ENCODE measurements at regions not wholly inside any gene's neighbourhood (a gene's known extent, or its start where the extent isn't known, plus 50 kb on each side); places are given as distances from the start of the nearest gene placed in this dataset.

DNA sequence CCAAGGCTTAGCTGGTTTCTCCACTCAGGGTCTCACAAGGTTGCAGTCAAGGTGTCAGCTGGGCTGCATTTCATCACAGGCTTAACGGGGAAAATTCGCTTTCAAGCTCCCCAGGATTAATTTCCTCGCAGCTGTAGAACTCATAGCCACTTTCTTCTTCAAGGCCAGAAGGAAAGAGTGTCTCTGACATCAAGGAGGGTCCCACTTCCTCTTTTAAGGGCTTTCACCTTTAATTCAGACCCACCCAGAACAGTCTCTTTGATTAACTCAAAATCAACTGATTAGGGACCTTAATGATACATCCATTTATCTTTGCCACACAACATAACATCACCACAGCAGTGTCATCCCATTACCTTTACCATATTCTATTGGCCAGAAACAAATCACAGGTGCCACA, 183.3 kb upstream of the ARID1B start:
- Histone ChIP-seq H2BK20ac (ENCODE audit: low read depth, low read length) (no peak overlapping the region), H3K9ac (ENCODE audit: low read depth, low read length) (no peak overlapping the region), H2AK5ac (ENCODE audit: low read depth, low read length) (no peak overlapping the region), H4K91ac (ENCODE audit: insufficient read depth, low read depth, low read length) (no peak overlapping the region), H3K27me3 (ENCODE audit: control insufficient read depth, insufficient read depth, low read length) (peaks cover 17% of the 10 kb centered on the region), H4K8ac (ENCODE audit: low read depth in 2 of 2, low read length in 2 of 2) (no peak overlapping the region), H2BK15ac (ENCODE audit: low read depth, low read length) (no peak overlapping the region), H3K4me1 (ENCODE audit: control insufficient read depth, insufficient read depth, low read length) (no peaks in the 10 kb centered on the region), H2AFZ (replicated peaks; ENCODE audit: low read length, poor library complexity) (no peak overlapping the region), H3K14ac (replicated peaks; ENCODE audit: low read depth, low read length) (no peak overlapping the region), H3K9me1 (ENCODE audit: insufficient read depth, low read length) (no peaks in the 10 kb centered on the region), H2BK120ac (ENCODE audit: low read depth, low read length) (no peak overlapping the region), H3K36me3 (ENCODE audit: control insufficient read depth, insufficient read depth, low read length) (no peaks in the 10 kb centered on the region), H2AK9ac (replicated peaks; ENCODE audit: low read depth, low read length, poor library complexity) (no peak overlapping the region), H3K4ac (ENCODE audit: low read depth, low read length) (no peak overlapping the region), H3K23ac (ENCODE audit: low read depth, low read length) (no peak overlapping the region), H4K5ac (ENCODE audit: low read depth, low read length) (no peak overlapping the region), H4K20me1 (ENCODE audit: insufficient read depth, low read length) (no peaks in the 10 kb centered on the region), H3K9me3 (ENCODE audit: control insufficient read depth, insufficient read depth, low read length) (no peaks in the 10 kb centered on the region), H3K4me2 (ENCODE audit: low read depth, low read length) (no peak overlapping the region), H2BK5ac (ENCODE audit: low read depth, low read length, poor library complexity, severe bottlenecking) (no peak overlapping the region), H3K56ac (ENCODE audit: extremely low read depth, insufficient read depth, low read length) (no peak overlapping the region), H3K4me3 (ENCODE audit: insufficient read depth, low read depth, low read length) (no peak overlapping the region), H3K27ac (ENCODE audit: insufficient read depth, low read length) (no peak overlapping the region), H3K18ac (ENCODE audit: low read depth, low read length) (no peak overlapping the region), H3K79me1 (ENCODE audit: low read depth in 1 of 2, low read length in 2 of 2) (no peaks in the 10 kb centered on the region)
- ATAC-seq (ENCODE audit: low read depth): no peak
- intact Hi-C loops (cut with micrococcal nuclease): no loop called here
- no peak for TF ChIP-seq POLR2A (IDR thresholded peaks at IDR 0.05; ENCODE audit: low read depth, low read length)
- no peak for TF ChIP-seq SMC3 (IDR thresholded peaks at IDR 0.05; ENCODE audit: low read depth, low read length)
- no peak for TF ChIP-seq MAFK (IDR thresholded peaks at IDR 0.05; ENCODE audit: low read depth, low read length)
- TF ChIP-seq MXI1 (IDR thresholded peaks at IDR 0.05; ENCODE audit: borderline replicate concordance, low read depth, low read length): no peak
- TF ChIP-seq, protein P1, sequence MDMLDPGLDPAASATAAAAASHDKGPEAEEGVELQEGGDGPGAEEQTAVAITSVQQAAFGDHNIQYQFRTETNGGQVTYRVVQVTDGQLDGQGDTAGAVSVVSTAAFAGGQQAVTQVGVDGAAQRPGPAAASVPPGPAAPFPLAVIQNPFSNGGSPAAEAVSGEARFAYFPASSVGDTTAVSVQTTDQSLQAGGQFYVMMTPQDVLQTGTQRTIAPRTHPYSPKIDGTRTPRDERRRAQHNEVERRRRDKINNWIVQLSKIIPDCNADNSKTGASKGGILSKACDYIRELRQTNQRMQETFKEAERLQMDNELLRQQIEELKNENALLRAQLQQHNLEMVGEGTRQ (IDR thresholded peaks at IDR 0.05; ENCODE audit: low read depth, low read length): no peak
- no peak for TF ChIP-seq NFE2L2 (IDR thresholded peaks at IDR 0.05; ENCODE audit: low read depth, low read length)
- TF ChIP-seq RFX5 (IDR thresholded peaks at IDR 0.05; ENCODE audit: low read depth, low read length): no peak
- TF ChIP-seq MAZ (IDR thresholded peaks at IDR 0.05; ENCODE audit: borderline replicate concordance, low read depth, low read length): no peak
- no peak for TF ChIP-seq BHLHE40 (IDR thresholded peaks at IDR 0.05; ENCODE audit: low read depth, low read length)
- TF ChIP-seq, protein P2, sequence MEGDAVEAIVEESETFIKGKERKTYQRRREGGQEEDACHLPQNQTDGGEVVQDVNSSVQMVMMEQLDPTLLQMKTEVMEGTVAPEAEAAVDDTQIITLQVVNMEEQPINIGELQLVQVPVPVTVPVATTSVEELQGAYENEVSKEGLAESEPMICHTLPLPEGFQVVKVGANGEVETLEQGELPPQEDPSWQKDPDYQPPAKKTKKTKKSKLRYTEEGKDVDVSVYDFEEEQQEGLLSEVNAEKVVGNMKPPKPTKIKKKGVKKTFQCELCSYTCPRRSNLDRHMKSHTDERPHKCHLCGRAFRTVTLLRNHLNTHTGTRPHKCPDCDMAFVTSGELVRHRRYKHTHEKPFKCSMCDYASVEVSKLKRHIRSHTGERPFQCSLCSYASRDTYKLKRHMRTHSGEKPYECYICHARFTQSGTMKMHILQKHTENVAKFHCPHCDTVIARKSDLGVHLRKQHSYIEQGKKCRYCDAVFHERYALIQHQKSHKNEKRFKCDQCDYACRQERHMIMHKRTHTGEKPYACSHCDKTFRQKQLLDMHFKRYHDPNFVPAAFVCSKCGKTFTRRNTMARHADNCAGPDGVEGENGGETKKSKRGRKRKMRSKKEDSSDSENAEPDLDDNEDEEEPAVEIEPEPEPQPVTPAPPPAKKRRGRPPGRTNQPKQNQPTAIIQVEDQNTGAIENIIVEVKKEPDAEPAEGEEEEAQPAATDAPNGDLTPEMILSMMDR (conservative IDR thresholded peaks at IDR 0.05; ENCODE audit: low read depth, low read length): no peak
- TF ChIP-seq RCOR1 (IDR thresholded peaks at IDR 0.05; ENCODE audit: insufficient replicate concordance, low read length): no peak
- no peak for TF ChIP-seq FOS (IDR thresholded peaks at IDR 0.05; ENCODE audit: low read depth, low read length)
- TF ChIP-seq CEBPB (IDR thresholded peaks at IDR 0.05; ENCODE audit: low read depth, low read length): no peak
- TF ChIP-seq CHD1 (IDR thresholded peaks at IDR 0.05; ENCODE audit: low read depth, low read length): no peak
- CTCF ChIA-PET: no interaction called here
- WGBS, 2 experiments (ENCODE audit: extremely low coverage in 2 of 2, insufficient read length in 1 of 2): 40% methylated on average over 1 of the region's 3 CpGs; no CpG with 5 or more reads in 1 of the 2 experiments
- DNase-seq: no peak
- POLR2A ChIA-PET (ENCODE audit: unreplicated experiment): no interaction called here
- in situ Hi-C loops (cut with MboI; ENCODE audit: low sequenced_read_pairs): no loop called here
- dilution Hi-C loops (cut with HindIII; ENCODE audit: low sequenced_read_pairs, unreplicated experiment): no loop called here
- BruUV-seq (replicated peaks): no TSS peak
